ENCODE measurements at regions not wholly inside any gene's neighbourhood (a gene's known extent, or its start where the extent isn't known, plus 50 kb on each side); places are given as distances from the start of the nearest gene placed in this dataset.
"Not testable (repeated sequence)": the region's sequence is repeated elsewhere in the genome, so short reads cannot be mapped to it uniquely, and the experiment has no call there.

DNA sequence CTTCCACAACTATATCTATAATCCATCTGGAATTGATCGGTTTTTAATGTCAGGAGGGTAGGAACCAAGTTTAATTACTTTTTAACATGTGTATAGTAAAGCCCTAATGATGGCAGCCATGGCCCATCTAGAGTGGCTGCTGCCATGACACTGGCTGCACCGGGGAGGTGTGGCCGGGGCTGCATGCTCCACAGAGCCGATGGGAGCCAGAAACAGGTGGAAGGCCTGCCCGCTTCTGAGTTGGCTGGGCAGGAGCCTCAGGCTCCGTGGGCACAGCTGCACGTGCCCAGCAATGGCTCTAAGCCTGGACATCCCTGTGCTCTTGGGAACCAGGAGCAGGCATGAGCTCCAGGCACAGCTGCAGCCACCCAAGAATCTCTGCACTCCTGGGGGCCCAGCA lies 73.0 kb downstream of the GBP6 start:
- DNase-seq: no peak

DNA sequence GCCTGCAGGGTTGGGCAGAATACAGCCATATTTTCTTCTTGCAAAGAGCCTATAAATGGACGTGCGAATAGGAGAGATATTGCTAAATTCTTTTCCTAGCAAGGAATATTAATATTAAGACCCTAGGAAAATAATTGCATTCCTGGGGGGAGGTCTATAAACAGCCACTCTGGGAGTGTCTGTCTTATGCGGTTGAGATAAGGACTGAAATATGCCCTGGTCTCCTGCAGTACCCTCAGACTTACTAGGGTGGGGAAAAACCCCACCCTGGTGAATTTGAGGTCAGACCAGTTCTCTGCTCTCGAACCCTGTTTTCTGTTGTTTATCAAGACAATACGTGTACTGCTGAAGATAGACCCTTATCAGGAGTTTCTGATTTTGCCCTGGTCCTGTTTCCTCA lies 74.4 kb downstream of the GBP6 start:
- DNase-seq: not testable (repeated sequence)

DNA sequence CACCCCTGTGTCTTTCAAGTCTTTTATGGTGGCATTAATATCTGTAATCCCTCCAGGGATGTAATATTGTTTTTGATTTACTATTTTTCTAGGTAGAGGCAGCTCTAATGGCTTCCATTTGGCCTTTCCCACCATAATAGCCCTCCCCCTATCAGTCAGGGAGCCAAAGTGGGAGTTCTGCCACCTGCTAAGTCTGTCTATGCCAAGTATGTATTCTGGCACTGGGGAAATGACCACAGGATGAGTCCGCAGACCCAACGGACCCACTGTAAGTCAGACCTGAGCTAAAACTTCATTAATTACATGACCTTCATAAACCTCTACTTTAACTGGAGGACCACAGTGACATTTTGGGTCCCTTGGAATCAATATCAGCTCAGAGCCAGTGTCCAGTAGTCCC lies 77.1 kb downstream of the GBP6 start:
- DNase-seq: no peak

DNA sequence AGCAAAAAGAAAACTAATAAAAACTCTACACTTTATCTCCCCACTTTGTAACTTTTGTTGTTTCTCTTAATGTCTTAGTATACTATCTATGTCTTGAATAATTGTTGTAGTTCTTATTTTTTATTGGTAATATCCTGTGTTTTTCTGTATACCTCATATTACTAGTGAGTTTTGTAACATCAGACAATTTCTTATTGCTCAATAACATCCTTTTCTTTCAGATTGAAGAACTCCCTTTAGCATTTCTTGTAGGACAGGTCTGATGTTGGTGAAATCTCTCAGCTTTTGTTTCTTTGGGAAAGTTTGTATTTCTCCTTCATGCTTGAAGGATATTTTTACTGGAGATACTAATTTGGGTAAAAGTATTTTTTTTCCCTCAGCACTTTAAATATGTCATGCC lies 79.8 kb upstream of the LRRC8B start:
- no peak for DNase-seq

DNA sequence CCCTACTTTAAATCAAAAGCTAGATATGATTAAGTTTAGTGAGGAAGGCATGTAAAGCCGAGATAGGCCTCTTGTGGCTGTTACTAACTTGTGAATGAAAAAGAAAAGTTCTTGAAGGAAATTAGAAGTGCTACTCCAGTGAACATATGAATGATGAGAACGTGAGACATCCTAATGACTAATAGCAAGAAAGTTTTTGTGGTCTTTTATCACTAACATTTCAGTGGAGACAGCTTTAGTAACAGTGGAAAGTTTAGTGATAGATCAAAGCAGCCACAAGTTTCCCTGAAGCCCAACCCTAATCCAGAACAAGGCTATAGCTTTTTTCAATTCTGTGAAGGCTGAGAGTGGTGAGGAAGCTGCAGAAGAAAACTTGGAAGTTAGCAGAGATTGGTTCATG lies 73.6 kb upstream of the LRRC8B start:
- no peak for DNase-seq

DNA sequence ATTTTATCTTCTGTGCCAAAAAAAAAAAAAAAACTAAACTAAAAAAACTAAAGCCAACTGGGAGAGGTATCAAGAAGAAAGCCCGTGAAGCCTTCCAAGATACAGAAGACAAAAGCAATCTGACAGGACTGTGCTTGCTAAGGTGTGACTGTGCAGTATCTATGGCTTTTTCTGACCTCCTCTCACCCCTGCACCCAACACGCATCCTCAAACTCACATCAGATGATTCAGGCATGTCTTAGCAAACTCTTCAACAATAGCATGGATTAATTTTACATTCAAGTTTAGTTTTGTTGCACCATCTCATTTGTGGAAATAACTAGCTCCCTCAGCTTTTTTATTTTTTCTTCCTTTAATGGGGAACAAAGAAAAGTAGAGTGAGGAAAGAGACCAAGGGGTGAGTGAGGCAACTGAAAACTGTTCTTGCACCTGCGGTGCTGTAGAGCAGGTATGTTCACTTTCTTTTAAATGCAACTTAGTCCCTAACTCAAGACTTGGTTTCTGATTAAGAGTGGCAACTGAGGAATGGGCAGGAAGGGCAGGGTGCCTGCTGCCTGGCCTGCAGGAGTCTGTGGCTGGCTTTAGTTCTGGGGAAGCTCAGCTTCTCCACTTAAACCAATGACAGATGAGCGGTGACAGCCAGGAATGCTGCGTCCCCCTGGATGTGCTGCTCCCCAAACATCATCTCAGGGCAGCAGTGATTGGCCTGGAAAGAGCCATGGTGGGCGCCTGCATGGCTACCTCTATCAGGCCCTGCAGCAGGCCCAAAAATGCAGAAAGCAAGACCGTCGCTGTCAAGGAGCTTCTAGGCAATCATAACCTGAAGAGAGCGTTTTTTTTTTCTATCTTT lies 71.3 kb upstream of the LRRC8B start:
- DNase-seq: no peak

DNA sequence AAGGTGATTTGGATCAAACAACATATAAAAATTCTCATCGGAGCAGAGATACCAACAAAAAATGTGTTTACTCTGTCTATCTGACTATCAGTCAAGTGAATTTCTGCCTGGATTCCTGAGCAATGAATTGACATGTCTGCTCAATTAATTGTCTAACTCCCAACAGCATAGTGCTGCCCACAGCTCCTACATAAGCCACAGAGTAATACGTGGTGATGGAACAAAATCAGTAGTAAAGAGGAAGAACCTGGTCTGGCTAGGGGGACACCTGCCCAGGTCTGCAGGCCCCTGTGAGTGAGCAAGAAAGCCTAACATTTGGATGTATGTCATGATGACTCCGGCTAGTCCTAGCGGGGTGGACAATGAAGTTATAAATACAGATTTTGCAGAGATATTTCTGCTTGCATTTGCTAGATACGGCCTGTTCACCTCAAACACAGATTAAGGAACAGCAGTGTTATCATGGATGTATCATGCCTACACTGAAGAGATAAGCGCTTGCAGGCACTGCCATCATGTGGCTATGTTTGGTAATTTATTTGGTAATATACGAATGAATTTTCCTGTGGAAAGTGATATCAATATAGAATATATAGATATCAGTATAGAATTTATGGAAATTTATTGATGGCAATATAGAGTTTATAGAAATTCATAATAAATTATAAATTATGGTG lies 69.6 kb upstream of the LRRC8B start:
- peak; percentile 46 for DNase-seq

DNA sequence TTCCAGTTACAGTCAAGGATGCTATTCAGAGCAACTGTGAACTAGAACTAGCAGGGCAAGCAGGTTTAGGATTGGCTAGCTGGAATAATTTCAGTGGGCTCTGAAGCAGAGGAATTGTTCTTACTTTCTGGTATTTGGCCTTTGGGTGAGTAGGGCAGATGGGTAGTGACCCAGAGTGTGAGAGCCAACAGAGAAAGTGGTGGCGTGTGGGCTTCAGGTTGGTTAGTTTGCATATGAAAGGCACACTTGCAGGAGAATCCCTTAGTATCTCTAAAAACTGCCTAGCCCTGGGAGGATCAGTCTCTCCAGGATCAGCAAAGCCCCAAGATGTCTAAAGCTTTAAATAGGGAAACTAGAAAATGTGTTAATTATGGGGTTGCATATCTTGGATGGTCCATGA lies 67.6 kb upstream of the LRRC8B start:
- DNase-seq: no peak

DNA sequence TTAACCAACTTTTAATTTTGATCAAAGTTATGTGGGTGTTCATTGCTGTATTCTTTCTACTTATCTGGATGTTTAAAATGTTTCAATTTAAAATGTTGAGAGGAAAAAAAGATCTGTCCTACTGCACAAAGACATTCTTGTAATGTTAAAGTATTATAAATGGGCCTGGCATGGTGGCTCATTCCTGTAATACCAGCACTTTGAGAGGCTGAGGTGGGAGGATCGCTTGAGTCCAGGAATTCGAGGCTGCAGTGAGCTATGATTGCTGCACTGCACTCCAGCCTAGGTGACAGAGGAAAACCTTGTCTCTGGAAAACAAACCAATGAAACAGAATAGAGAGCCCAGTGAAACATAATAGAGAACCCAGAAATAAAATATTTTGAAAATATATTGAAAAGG lies 65.5 kb upstream of the LRRC8B start:
- no peak for DNase-seq

DNA sequence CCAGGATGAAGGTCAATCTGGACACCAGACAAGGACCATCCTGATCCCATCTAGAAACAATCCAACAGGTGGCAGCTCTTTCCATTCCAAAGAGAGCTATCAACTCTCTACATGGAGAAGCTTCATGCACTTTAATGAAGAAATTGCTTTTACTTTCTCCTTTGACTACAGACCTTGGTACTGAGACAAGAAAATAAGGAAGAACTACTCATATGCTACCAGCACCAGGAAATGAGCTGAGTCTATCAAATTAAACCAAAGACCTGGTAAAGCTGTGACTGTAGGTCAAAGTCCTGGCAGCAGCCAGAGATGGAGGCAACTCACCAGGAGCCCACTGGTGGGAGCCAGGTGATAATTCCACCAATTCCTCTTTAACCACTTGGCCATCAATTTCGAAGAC lies 64.3 kb upstream of the LRRC8B start:
- DNase-seq: no peak

DNA sequence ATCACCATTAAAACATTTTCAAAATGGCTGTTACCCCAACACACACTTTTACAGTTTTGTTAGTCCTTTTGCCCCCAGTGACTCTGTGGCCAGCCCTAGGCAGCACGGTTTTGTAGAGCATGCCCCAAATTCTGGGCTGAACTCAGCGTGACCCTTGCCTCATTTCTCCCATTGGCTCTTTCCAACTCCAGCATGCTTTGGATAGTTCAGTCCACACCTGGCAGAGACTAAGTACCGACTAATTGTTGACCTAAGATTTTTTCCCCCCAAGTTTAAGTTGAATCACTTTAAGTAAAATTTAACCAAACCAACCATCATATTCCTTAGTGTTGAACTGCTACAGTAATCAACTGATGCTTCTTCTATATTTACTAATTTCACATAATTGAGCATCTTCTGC lies 62.4 kb upstream of the LRRC8B start:
- no peak for DNase-seq

DNA sequence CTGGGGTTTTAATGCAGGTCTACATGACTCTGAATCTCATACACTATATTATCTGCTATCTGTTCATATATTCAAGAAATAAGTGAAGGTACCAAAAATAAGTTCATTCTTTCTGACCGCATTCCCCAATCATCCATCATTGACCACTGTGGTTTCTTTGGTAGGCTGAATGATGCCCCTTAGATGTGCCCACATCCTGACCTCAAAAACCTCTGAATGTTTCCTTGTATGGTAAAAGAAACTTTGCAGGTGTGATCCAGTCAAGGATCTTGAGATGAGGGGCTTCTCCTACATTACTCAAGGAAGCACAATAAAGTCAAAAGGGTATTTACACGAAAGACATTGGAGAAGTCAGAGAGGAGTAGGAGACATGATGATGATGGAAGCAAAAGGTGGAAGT lies 60.6 kb upstream of the LRRC8B start:
- no peak for DNase-seq

DNA sequence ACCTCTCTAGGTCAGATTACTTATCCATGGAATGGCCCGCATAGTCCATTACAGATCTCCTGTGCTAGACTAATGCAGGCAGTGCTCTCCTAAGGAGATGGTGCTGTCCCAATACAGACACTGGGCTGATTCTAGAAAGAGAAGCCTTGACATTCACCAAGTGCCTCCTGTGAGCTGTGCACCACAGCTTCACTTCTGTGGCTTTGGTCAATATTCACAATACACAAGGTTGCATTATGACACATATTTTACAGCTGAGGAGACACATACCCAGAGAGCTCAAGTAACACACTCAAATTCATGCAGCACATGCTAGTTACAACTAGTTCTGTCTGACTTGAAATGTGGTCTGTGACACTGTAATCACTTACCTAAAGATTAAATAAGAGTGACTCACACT lies 59.4 kb upstream of the LRRC8B start:
- no peak for DNase-seq

DNA sequence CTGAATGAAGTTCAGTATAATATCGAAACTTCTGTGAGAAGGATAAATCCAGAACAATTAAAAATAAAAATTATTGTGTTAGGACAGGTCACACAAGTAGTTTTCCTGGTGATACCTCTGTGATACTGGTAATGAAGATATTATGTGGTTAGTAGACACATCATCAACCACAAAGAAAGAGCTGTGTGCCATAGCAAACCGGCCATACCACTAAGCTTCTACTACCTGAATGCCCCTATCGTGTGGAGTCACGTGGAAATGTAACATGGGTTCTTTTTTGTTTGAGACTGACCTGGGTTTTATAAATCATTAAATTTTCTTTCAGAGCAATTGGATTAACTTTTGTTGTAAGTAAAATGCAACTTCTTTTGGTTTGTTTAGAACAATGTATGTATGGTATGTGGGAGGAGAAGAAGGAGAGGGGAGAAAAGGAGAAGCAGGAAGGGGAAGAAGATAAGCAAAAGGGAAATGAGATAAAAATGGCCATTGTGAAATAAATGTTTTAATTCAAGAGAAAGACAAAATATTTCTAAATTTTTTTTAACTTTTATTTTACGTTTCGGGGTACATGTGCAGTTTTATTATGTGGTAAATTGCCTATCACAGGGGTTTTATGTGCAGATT lies 58.2 kb upstream of the LRRC8B start:
- DNase-seq: no peak

DNA sequence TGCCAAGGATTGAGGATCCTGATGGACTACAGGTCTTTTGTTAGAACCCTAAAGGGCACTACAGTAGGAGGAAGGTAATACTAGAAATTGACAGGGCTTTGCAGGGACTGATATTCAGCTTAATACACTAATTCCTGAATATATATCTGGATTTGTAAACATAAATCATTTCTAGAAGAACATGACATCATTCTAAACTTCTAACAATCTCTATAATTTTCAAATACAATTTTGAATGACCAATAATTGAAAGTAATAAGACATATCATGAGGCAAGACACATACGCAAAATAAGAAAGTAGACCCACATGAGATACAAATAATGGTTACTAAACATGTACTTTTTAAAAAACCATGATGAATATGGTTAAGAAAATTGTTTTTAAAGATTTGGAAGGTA lies 52.4 kb upstream of the LRRC8B start:
- no peak for DNase-seq

DNA sequence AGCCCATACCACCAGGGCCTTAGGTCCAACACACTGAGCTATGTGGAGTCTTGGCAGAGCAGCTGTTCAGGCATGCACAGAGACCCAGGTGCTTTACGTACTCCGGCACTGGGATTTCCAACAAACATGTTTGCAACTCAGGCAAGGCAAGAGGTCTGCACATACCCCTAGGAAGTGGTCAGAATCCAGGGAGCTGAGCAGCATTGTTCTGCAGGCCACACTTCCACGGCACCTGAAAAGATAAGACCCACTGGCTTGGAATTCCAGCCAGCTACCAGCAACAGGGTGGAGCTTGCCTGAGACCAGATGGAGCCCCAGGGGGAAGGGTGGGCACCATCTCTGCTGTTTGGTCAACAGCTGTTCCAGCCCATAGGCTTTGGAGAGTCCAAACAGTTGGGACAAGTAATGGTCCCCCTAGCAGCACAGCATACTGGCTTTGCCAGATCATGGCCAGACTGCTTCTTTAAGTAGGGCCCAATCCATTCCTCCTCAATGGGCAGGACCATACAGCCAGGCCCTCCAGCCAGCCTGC lies 51.7 kb upstream of the LRRC8B start:
- DNase-seq: no peak

Measured in activated gamma-delta T cell treated with Interleukin-2 at 50 U/mL for 16 hours (primary cell).